ENCODE measurements at regions not wholly inside any gene's neighbourhood (a gene's known extent, or its start where the extent isn't known, plus 50 kb on each side); places are given as distances from the start of the nearest gene placed in this dataset.
"Not testable (repeated sequence)": the region's sequence is repeated elsewhere in the genome, so short reads cannot be mapped to it uniquely, and the experiment has no call there.

DNA sequence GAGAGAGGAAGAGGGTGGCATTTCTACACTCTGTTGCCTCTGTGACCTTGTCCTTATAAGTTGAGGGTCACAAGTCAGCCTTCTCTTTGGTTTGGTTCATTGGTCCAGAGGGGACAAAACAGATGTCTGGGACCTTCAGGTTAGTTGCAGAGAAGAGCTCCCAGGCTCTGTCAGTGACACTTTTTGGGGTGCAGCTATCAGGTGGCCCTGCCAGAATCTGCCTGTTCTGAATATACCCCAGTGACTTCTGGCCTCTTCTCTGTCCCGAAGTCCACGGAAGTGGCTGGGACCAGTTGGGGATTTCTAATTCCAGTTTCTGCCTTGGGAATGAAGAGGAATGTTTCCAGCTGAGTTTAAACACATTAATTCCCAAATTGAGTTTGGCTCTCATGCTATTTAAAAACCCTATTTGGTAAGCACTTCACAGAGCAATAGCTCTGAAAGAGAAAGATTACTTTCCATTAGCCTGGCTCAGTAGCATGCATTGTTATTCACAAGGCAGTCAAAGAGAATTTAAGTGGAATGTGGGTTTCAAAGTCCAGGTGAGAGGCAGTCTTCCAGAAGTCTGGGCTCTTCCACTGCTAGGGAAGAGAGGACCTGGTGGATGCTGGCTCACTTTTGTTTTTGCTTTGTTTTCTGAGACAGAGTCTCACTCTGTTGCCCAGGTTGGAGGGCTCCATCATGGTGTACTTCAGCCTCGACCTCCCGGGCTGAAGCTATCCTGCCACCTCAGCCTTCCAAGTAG, 237.8 kb upstream of the GALNT17 start:
- TF ChIP-seq MYC (IDR thresholded peaks at IDR 0.05; ENCODE audit: low read depth, low read length) (no peak), POLR2A (IDR thresholded peaks at IDR 0.05; ENCODE audit: extremely low read depth, insufficient read length) (no peak)
- TF ChIP-seq, protein P1, sequence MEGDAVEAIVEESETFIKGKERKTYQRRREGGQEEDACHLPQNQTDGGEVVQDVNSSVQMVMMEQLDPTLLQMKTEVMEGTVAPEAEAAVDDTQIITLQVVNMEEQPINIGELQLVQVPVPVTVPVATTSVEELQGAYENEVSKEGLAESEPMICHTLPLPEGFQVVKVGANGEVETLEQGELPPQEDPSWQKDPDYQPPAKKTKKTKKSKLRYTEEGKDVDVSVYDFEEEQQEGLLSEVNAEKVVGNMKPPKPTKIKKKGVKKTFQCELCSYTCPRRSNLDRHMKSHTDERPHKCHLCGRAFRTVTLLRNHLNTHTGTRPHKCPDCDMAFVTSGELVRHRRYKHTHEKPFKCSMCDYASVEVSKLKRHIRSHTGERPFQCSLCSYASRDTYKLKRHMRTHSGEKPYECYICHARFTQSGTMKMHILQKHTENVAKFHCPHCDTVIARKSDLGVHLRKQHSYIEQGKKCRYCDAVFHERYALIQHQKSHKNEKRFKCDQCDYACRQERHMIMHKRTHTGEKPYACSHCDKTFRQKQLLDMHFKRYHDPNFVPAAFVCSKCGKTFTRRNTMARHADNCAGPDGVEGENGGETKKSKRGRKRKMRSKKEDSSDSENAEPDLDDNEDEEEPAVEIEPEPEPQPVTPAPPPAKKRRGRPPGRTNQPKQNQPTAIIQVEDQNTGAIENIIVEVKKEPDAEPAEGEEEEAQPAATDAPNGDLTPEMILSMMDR (IDR thresholded peaks at IDR 0.05; ENCODE audit: low read depth, low read length), result no peak
- TF ChIP-seq, protein P2, sequence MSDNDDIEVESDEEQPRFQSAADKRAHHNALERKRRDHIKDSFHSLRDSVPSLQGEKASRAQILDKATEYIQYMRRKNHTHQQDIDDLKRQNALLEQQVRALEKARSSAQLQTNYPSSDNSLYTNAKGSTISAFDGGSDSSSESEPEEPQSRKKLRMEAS (IDR thresholded peaks at IDR 0.05; ENCODE audit: low read depth, low read length), result no peak
- no peak for DNase-seq (ENCODE audit: low read depth)
- H3K4me3 ChIP-seq (ENCODE audit: low read depth, low read length), result no peak overlapping the region

DNA sequence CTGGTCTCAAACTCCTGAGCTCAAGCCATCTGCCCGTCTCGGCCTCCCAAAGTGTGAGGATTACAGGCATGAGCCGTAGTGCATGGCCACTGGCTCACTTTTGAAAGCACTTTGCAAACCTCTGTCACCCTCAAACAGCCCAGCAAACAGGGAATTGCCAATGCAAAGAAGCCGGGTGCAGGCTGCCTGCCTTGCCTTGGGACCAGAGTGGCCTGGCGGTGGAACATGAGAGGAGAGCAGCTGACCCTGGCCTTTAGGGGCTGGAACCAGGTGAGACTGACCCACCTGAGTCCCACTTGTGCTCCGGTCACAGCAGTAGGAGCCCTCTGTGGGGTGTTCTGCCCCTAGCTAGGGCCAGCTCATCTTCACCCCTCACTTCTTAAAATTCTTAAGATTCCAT, 237.1 kb upstream of the GALNT17 start:
- H3K4me3 ChIP-seq (ENCODE audit: low read depth, low read length), result no peak overlapping the region

DNA sequence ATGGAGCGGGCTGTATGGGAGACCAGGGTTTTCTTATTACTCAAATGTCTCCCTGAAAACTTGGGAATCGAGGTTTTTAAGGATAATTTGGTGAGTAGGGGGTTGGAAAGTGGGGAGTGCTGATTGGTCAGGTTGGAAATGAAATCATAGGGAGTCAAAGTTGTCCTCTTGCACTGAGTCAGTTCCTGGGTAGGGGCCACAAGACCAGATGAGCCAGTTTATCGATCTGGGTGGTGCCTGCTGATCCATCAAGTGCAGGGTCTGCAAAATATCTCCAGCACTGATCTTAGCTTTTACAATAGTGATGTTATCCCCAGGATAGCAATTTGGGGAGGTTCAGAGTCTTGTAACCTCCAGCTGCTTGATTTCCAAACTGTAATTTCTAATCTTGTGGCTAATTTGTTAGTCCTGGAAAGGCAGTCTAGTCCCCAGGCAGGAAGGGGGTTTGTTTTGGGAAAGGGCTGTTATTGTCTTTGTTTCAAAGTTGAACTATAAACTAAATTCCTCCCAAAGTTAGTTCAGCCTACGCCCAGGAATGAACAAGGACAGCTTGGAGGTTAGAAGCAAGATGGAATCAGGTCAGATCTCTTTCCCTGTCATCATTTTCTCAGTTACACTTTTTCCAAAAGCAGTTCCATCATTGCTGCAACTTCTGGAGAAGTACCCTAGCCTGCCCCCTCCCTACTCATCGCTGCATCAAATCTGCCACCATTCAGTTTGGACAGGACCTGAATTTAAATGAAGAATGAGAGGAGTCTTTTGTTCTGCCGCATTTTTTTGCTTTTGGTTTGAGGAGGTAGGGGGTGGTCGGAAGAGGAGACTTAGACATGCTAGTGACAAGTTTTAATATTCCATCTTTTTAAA, 236.4 kb upstream of the GALNT17 start:
- not testable (repeated sequence) for H3K4me3 ChIP-seq (ENCODE audit: low read depth, low read length); DNase-seq (ENCODE audit: low read depth)

More for the DNA sequence above, 237.1 kb upstream of the GALNT17 start:
- no peak for DNase-seq (ENCODE audit: low read depth)
- TF ChIP-seq, protein P1 (IDR thresholded peaks at IDR 0.05; ENCODE audit: low read depth, low read length), result no peak
- TF ChIP-seq, protein P2 (IDR thresholded peaks at IDR 0.05; ENCODE audit: low read depth, low read length), result no peak
- TF ChIP-seq MYC (IDR thresholded peaks at IDR 0.05; ENCODE audit: low read depth, low read length) (no peak), POLR2A (IDR thresholded peaks at IDR 0.05; ENCODE audit: extremely low read depth, insufficient read length) (no peak)

DNA sequence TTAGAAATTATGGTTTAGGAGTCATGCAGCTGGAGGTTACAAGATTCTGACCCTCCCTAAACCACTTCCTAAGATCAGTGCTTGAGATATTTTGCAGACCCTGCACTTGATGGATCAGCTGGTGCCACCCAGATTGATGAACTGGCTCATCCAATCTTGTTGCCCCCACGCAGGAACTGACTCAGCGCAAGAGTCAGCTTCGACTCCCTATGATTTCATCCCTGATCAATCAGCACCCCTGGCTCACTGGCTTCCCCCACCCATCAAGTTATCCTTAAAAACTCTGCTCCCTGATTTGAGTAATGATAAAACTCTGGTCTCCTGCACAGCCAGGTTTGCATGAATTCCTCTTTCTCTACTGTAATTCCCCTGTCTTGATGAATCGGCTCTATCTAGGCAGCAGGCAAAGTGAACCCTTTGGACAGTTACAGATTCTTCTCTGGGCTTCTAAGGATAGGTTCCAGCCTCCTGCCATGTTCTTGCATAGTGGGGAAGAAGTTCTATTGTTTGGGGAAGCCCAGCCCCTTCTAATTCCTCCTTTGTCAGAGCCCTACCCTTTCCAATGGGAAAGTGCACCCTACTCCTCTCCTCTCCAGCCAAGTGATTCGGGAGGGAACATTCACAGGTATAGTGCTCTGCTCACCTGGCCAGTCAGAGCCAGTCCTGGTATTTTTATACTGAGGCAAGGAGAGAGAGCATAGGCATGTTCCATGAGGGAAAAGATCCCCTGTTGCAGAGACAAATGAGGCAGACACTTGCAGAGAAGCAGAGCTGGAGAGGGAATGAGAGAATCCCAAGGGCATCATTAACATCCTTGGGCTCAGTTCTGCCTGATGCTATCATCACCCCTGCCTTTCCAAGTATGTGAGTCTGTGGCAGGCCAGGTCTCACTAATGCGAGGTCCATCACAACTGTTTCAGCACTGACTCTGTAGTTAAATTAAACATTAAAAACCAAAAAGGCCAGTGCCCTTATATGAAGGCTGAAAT, 224.4 kb upstream of the GALNT17 start:
- H3K4me3 ChIP-seq (ENCODE audit: low read depth, low read length), result no peak overlapping the region
- no peak for DNase-seq (ENCODE audit: low read depth)
- TF ChIP-seq, protein P2 (IDR thresholded peaks at IDR 0.05; ENCODE audit: low read depth, low read length), result no peak
- TF ChIP-seq, protein P1 (IDR thresholded peaks at IDR 0.05; ENCODE audit: low read depth, low read length), result no peak
- TF ChIP-seq POLR2A (IDR thresholded peaks at IDR 0.05; ENCODE audit: extremely low read depth, insufficient read length), result no peak
- no peak for TF ChIP-seq MYC (IDR thresholded peaks at IDR 0.05; ENCODE audit: low read depth, low read length)

DNA sequence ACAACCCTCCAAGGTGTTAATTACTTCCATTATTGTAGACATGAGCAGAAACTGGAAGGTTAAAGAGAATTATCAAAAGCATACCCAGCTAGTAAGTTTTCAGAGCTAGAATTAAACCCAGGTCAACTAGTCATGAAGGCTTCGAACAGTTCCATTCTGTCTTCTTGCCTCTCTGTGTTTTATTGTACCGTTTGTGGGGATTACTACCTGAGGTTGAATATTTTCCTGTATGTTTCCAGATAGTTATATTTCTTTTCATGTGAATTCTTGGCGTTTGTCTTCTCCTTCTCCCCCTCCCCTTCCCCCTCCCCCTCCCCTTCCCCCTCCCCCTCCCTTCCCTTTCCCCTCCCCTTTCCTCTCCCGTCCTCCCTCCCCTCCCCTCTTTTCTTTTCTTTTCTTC, 218.0 kb upstream of the GALNT17 start:
- H3K4me3 ChIP-seq (ENCODE audit: low read depth, low read length), result no peak overlapping the region
- DNase-seq (ENCODE audit: low read depth), result no peak
- TF ChIP-seq, protein P2 (IDR thresholded peaks at IDR 0.05; ENCODE audit: low read depth, low read length), result no peak
- TF ChIP-seq, protein P1 (IDR thresholded peaks at IDR 0.05; ENCODE audit: low read depth, low read length), result no peak
- no peak for TF ChIP-seq POLR2A (IDR thresholded peaks at IDR 0.05; ENCODE audit: extremely low read depth, insufficient read length)
